ENCODE measurements at regions not wholly inside any gene's neighbourhood (a gene's known extent, or its start where the extent isn't known, plus 50 kb on each side); places are given as distances from the start of the nearest gene placed in this dataset.
A peak's percentile ranks its signal among the peaks of the same experiment; 100 is the strongest.

- no peaks in the 10 kb centered on the region for H3K4me1 ChIP-seq
- no peak overlapping the region for H3K4me3 ChIP-seq
- WGBS (ENCODE audit: insufficient coverage, low coverage, low lambda C conversion rate, missing lambda C conversion rate): 58% methylated on average over 12 of the region's 12 CpGs
- H3K9me3 ChIP-seq: no peaks in the 10 kb centered on the region
- H3K27ac ChIP-seq: no peak overlapping the region
- H3K36me3 ChIP-seq: no peaks in the 10 kb centered on the region
- no peak for DNase-seq
- TF ChIP-seq CTCF (IDR thresholded peaks at IDR 0.05): peak; percentile 50 to 64 (median 58)
- TF ChIP-seq POLR2A (IDR thresholded peaks at IDR 0.05): no peak
- intact Hi-C loops (cut with DNase I): loop anchor here in 1 of 2 donors (10.0 kb wide), 2 partner anchors 192 to 608 kb away; no protein-coding TSS in a partner anchor
- ATAC-seq: peak; percentile 66 to 72 (median 68)
- H3K27me3 ChIP-seq: no peaks in the 10 kb centered on the region
These were observed 94.2 kb upstream of the EXOC2 start for GRCh38 chr6:786946-787763.

GRCh38 chr6:783966-784735, 91.2 kb upstream of the EXOC2 start:
- intact Hi-C loops (cut with DNase I): loop anchor here in 1 of 2 donors (10.0 kb wide), 2 partner anchors 189 to 611 kb away; no protein-coding TSS in a partner anchor
- whole genome bisulfite sequencing (ENCODE audit: insufficient coverage, low coverage, low lambda C conversion rate, missing lambda C conversion rate): 78% methylated on average over 8 of the region's 9 CpGs
- DNase-seq (no peak), ATAC-seq (no peak)
- Histone ChIP-seq H3K27ac (no peak overlapping the region), H3K36me3 (no peaks in the 10 kb centered on the region), H3K9me3 (no peaks in the 10 kb centered on the region), H3K4me1 (no peaks in the 10 kb centered on the region), H3K4me3 (no peak overlapping the region), H3K27me3 (no peaks in the 10 kb centered on the region)
- TF ChIP-seq POLR2A (IDR thresholded peaks at IDR 0.05) (no peak), CTCF (IDR thresholded peaks at IDR 0.05) (no peak)

GRCh38 chr6:782141-782540, 89.2 kb upstream of the EXOC2 start:
- no peak overlapping the region for H3K4me3 ChIP-seq
- no peaks in the 10 kb centered on the region for H3K27me3 ChIP-seq
- DNase-seq: no peak
- H3K27ac ChIP-seq: no peak overlapping the region
- no peaks in the 10 kb centered on the region for H3K9me3 ChIP-seq
- TF ChIP-seq POLR2A (IDR thresholded peaks at IDR 0.05) (no peak), CTCF (IDR thresholded peaks at IDR 0.05) (no peak)
- H3K4me1 ChIP-seq: no peaks in the 10 kb centered on the region
- 61% methylated on average over 5 of the region's 5 CpGs for WGBS (ENCODE audit: insufficient coverage, low coverage, low lambda C conversion rate, missing lambda C conversion rate)
- no peaks in the 10 kb centered on the region for H3K36me3 ChIP-seq
- ATAC-seq: no peak
- intact Hi-C loops (cut with DNase I): loop anchor here in 1 of 2 donors (10.0 kb wide), 2 partner anchors 187 to 613 kb away; no protein-coding TSS in a partner anchor

- Histone ChIP-seq H3K27me3 (no peaks in the 10 kb centered on the region), H3K27ac (no peak overlapping the region), H3K4me1 (no peaks in the 10 kb centered on the region), H3K9me3 (no peaks in the 10 kb centered on the region), H3K36me3 (no peaks in the 10 kb centered on the region), H3K4me3 (no peak overlapping the region)
- ATAC-seq (no peak), DNase-seq (no peak)
- intact Hi-C loops (cut with DNase I): loop anchor here in 1 of 2 donors (10.0 kb wide), 2 partner anchors 187 to 613 kb away; no protein-coding TSS in a partner anchor
- TF ChIP-seq CTCF (IDR thresholded peaks at IDR 0.05): no peak
- 67% methylated on average over 7 of the region's 13 CpGs for WGBS (ENCODE audit: insufficient coverage, low coverage, low lambda C conversion rate, missing lambda C conversion rate)
These were observed 88.5 kb upstream of the EXOC2 start for GRCh38 chr6:781350-781961.
